ENCODE measurements at regions not wholly inside any gene's neighbourhood (a gene's known extent, or its start where the extent isn't known, plus 50 kb on each side); places are given as distances from the start of the nearest gene placed in this dataset.

GRCh38 chr1:181189691-181190363 lies 101.3 kb downstream of the IER5 start:
- no peaks in the 10 kb centered on the region for H3K36me3 Mint-ChIP-seq (ENCODE audit: insufficient read depth)
- H3K4me3 Mint-ChIP-seq: peak overlapping the region; percentile 3
- no peak overlapping the region for H3K27ac Mint-ChIP-seq (ENCODE audit: low read depth)
- peak; percentile 72 for ATAC-seq (replicated peaks; ENCODE audit: extremely low read depth, poor library complexity, severe bottlenecking)
- no peaks in the 10 kb centered on the region for H3K4me1 Mint-ChIP-seq
- H3K27me3 Mint-ChIP-seq: peaks cover 56% of the 10 kb centered on the region
- DNase-seq (ENCODE audit: low spot score in 2 of 2): peak; percentile 57 to 68
- no peaks in the 10 kb centered on the region for H3K9me3 Mint-ChIP-seq

- DNase-seq (ENCODE audit: low spot score in 2 of 2) (no peak), ATAC-seq (replicated peaks; ENCODE audit: extremely low read depth, poor library complexity, severe bottlenecking) (no peak)
- Mint-ChIP-seq H3K36me3 (ENCODE audit: insufficient read depth) (no peaks in the 10 kb centered on the region), H3K4me3 (peak overlapping the region; percentile 3), H3K9me3 (no peaks in the 10 kb centered on the region), H3K4me1 (no peaks in the 10 kb centered on the region), H3K27ac (ENCODE audit: low read depth) (no peak overlapping the region), H3K27me3 (peaks cover 56% of the 10 kb centered on the region)
Measured at GRCh38 chr1:181190364-181191035, 102.0 kb downstream of the IER5 start.

- DNase-seq (ENCODE audit: low spot score in 2 of 2) (no peak), ATAC-seq (replicated peaks; ENCODE audit: extremely low read depth, poor library complexity, severe bottlenecking) (no peak)
- no peak overlapping the region for H3K27ac Mint-ChIP-seq (ENCODE audit: low read depth)
- no peaks in the 10 kb centered on the region for H3K9me3 Mint-ChIP-seq
- H3K4me1 Mint-ChIP-seq: no peaks in the 10 kb centered on the region
- H3K4me3 Mint-ChIP-seq: no peak overlapping the region
- peaks cover 52% of the 10 kb centered on the region for H3K27me3 Mint-ChIP-seq
- H3K36me3 Mint-ChIP-seq (ENCODE audit: insufficient read depth): no peaks in the 10 kb centered on the region
Measured at GRCh38 chr1:181191494-181192040, 103.1 kb downstream of the IER5 start.

- peaks cover 44% of the 10 kb centered on the region for H3K27me3 Mint-ChIP-seq
Measured at GRCh38 chr1:181192316-181192715, 103.8 kb downstream of the IER5 start.

GRCh38 chr1:181202986-181203555 lies 114.6 kb downstream of the IER5 start:
- DNase-seq (ENCODE audit: low spot score in 2 of 2) (no peak), ATAC-seq (replicated peaks; ENCODE audit: extremely low read depth, poor library complexity, severe bottlenecking) (no peak)
- Mint-ChIP-seq H3K27me3 (peaks cover 30% of the 10 kb centered on the region), H3K4me1 (no peaks in the 10 kb centered on the region), H3K4me3 (no peak overlapping the region), H3K9me3 (no peaks in the 10 kb centered on the region), H3K27ac (ENCODE audit: low read depth) (no peak overlapping the region), H3K36me3 (ENCODE audit: insufficient read depth) (no peaks in the 10 kb centered on the region)

More at GRCh38 chr1:181192316-181192715, 103.8 kb downstream of the IER5 start:
- no peaks in the 10 kb centered on the region for H3K9me3 Mint-ChIP-seq
- H3K27ac Mint-ChIP-seq (ENCODE audit: low read depth): no peak overlapping the region
- H3K36me3 Mint-ChIP-seq (ENCODE audit: insufficient read depth): no peaks in the 10 kb centered on the region
- ATAC-seq (replicated peaks; ENCODE audit: extremely low read depth, poor library complexity, severe bottlenecking) (no peak), DNase-seq (ENCODE audit: low spot score in 2 of 2) (no peak)
- H3K4me1 Mint-ChIP-seq: no peaks in the 10 kb centered on the region
- H3K4me3 Mint-ChIP-seq: no peak overlapping the region

GRCh38 chr1:181204530-181204929 lies 116.0 kb downstream of the IER5 start:
- Mint-ChIP-seq H3K4me1 (no peaks in the 10 kb centered on the region), H3K4me3 (no peak overlapping the region), H3K27me3 (peaks cover 23% of the 10 kb centered on the region), H3K36me3 (ENCODE audit: insufficient read depth) (no peaks in the 10 kb centered on the region), H3K9me3 (no peaks in the 10 kb centered on the region), H3K27ac (ENCODE audit: low read depth) (no peak overlapping the region)
- ATAC-seq (replicated peaks; ENCODE audit: extremely low read depth, poor library complexity, severe bottlenecking): no peak
- DNase-seq (ENCODE audit: low spot score in 2 of 2): no peak

GRCh38 chr1:181205901-181206300 lies 117.4 kb downstream of the IER5 start:
- Mint-ChIP-seq H3K9me3 (no peaks in the 10 kb centered on the region), H3K4me1 (no peaks in the 10 kb centered on the region), H3K27me3 (peaks cover 37% of the 10 kb centered on the region), H3K36me3 (ENCODE audit: insufficient read depth) (no peaks in the 10 kb centered on the region), H3K27ac (ENCODE audit: low read depth) (no peak overlapping the region), H3K4me3 (no peak overlapping the region)
- no peak for DNase-seq (ENCODE audit: low spot score in 2 of 2)
- no peak for ATAC-seq (replicated peaks; ENCODE audit: extremely low read depth, poor library complexity, severe bottlenecking)

GRCh38 chr1:181206513-181206912 lies 118.0 kb downstream of the IER5 start:
- DNase-seq (ENCODE audit: low spot score in 2 of 2): no peak
- Mint-ChIP-seq H3K36me3 (ENCODE audit: insufficient read depth) (no peaks in the 10 kb centered on the region), H3K9me3 (no peaks in the 10 kb centered on the region), H3K4me3 (no peak overlapping the region), H3K27me3 (peaks cover 43% of the 10 kb centered on the region), H3K4me1 (no peaks in the 10 kb centered on the region), H3K27ac (ENCODE audit: low read depth) (no peak overlapping the region)
- ATAC-seq (replicated peaks; ENCODE audit: extremely low read depth, poor library complexity, severe bottlenecking): no peak

- ATAC-seq (replicated peaks; ENCODE audit: extremely low read depth, poor library complexity, severe bottlenecking) (no peak), DNase-seq (ENCODE audit: low spot score in 2 of 2) (no peak)
- no peak overlapping the region for H3K27ac Mint-ChIP-seq (ENCODE audit: low read depth)
- no peaks in the 10 kb centered on the region for H3K36me3 Mint-ChIP-seq (ENCODE audit: insufficient read depth)
- no peaks in the 10 kb centered on the region for H3K4me1 Mint-ChIP-seq
- H3K4me3 Mint-ChIP-seq: no peak overlapping the region
- H3K27me3 Mint-ChIP-seq: peaks cover 47% of the 10 kb centered on the region
- no peaks in the 10 kb centered on the region for H3K9me3 Mint-ChIP-seq
Measured at GRCh38 chr1:181206979-181207790, 118.7 kb downstream of the IER5 start.

- Mint-ChIP-seq H3K4me1 (no peaks in the 10 kb centered on the region), H3K27me3 (peaks cover 46% of the 10 kb centered on the region), H3K9me3 (no peaks in the 10 kb centered on the region), H3K27ac (ENCODE audit: low read depth) (no peak overlapping the region), H3K4me3 (no peak overlapping the region), H3K36me3 (ENCODE audit: insufficient read depth) (no peaks in the 10 kb centered on the region)
- ATAC-seq (replicated peaks; ENCODE audit: extremely low read depth, poor library complexity, severe bottlenecking) (no peak), DNase-seq (ENCODE audit: low spot score in 2 of 2) (no peak)
Measured at GRCh38 chr1:181208083-181208482, 119.6 kb downstream of the IER5 start.

- no peak overlapping the region for H3K4me3 Mint-ChIP-seq
- H3K27ac Mint-ChIP-seq (ENCODE audit: low read depth): no peak overlapping the region
- DNase-seq (ENCODE audit: low spot score in 2 of 2) (no peak), ATAC-seq (replicated peaks; ENCODE audit: extremely low read depth, poor library complexity, severe bottlenecking) (no peak)
- H3K9me3 Mint-ChIP-seq: no peaks in the 10 kb centered on the region
- no peaks in the 10 kb centered on the region for H3K36me3 Mint-ChIP-seq (ENCODE audit: insufficient read depth)
- H3K27me3 Mint-ChIP-seq: peaks cover 37% of the 10 kb centered on the region
- H3K4me1 Mint-ChIP-seq: no peaks in the 10 kb centered on the region
Measured at GRCh38 chr1:181208967-181209366, 120.5 kb downstream of the IER5 start.

- Mint-ChIP-seq H3K27ac (ENCODE audit: low read depth) (no peak overlapping the region), H3K27me3 (peaks cover 50% of the 10 kb centered on the region), H3K4me1 (no peaks in the 10 kb centered on the region), H3K9me3 (no peaks in the 10 kb centered on the region), H3K4me3 (no peak overlapping the region), H3K36me3 (ENCODE audit: insufficient read depth) (peaks cover 1% of the 10 kb centered on the region)
- ATAC-seq (replicated peaks; ENCODE audit: extremely low read depth, poor library complexity, severe bottlenecking): no peak
- DNase-seq (ENCODE audit: low spot score in 2 of 2): no peak
Measured at GRCh38 chr1:181213056-181213455, 124.6 kb downstream of the IER5 start.

All from central memory CD8-positive, alpha-beta T cell (primary cell).